OCI-LY3 (cell line): ENCODE measurements at regions not wholly inside any gene's neighbourhood (a gene's known extent, or its start where the extent isn't known, plus 50 kb on each side); places are given as distances from the start of the nearest gene placed in this dataset.

Experiments
- EZH2phosphoT487 ChIP-seq: fragments of 200-600 bp; shearing (Covaris generic); IDR thresholded peaks from 2 replicates; pipeline ENCODE4 v1.6.1; 2018; ENCODE audit warnings: antibody characterized with exemption, mixed run types, low read depth
- TF ChIP-seq, protein P1 (sequence below): fragments of 200-600, 300-600 bp; sonication (generic); IDR thresholded peaks from 2 replicates; pipeline ENCODE4 v1.5.1; 2014; ENCODE audit warnings: antibody characterized with exemption, low read length, low read depth

- TF ChIP-seq, protein P1, sequence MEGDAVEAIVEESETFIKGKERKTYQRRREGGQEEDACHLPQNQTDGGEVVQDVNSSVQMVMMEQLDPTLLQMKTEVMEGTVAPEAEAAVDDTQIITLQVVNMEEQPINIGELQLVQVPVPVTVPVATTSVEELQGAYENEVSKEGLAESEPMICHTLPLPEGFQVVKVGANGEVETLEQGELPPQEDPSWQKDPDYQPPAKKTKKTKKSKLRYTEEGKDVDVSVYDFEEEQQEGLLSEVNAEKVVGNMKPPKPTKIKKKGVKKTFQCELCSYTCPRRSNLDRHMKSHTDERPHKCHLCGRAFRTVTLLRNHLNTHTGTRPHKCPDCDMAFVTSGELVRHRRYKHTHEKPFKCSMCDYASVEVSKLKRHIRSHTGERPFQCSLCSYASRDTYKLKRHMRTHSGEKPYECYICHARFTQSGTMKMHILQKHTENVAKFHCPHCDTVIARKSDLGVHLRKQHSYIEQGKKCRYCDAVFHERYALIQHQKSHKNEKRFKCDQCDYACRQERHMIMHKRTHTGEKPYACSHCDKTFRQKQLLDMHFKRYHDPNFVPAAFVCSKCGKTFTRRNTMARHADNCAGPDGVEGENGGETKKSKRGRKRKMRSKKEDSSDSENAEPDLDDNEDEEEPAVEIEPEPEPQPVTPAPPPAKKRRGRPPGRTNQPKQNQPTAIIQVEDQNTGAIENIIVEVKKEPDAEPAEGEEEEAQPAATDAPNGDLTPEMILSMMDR = no peak
- TF ChIP-seq EZH2phosphoT487 = no peak
Measured at GRCh38 chr7:52030722-52031121, 714.1 kb upstream of the COBL start.
